Mucosa of stomach (tissue), 1 donor: ENCODE measurements at regions not wholly inside any gene's neighbourhood (a gene's known extent, or its start where the extent isn't known, plus 50 kb on each side); places are given as distances from the start of the nearest gene placed in this dataset.

ENCODE experiments used
- H3K27me3 ChIP-seq: one replicate; pipeline ENCODE4 v1.7.0; 2013; ENCODE audit warnings: mild to moderate bottlenecking, low read length; ENCODE audit not compliant: control insufficient read depth, insufficient read depth
- H3K36me3 ChIP-seq: one replicate; pipeline ENCODE4 v1.7.0; 2013; ENCODE audit warnings: low read length; ENCODE audit not compliant: control insufficient read depth, insufficient read depth
- H3K4me1 ChIP-seq: one replicate; pipeline ENCODE4 v1.7.0; 2013; ENCODE audit warnings: mild to moderate bottlenecking, low read length; ENCODE audit not compliant: control insufficient read depth, insufficient read depth
- H3K4me3 ChIP-seq: one replicate; pipeline ENCODE4 v1.7.0; 2013; ENCODE audit warnings: low read length
- H3K9ac ChIP-seq: one replicate; pipeline ENCODE4 v1.7.0; 2013; ENCODE audit warnings: mild to moderate bottlenecking, low read length, moderate library complexity
- H3K9me3 ChIP-seq: one replicate; pipeline ENCODE4 v1.7.0; 2013; ENCODE audit warnings: mild to moderate bottlenecking, low read length, moderate library complexity; ENCODE audit not compliant: control insufficient read depth
- donor health status: Pancreatic carcinoma.

DNA sequence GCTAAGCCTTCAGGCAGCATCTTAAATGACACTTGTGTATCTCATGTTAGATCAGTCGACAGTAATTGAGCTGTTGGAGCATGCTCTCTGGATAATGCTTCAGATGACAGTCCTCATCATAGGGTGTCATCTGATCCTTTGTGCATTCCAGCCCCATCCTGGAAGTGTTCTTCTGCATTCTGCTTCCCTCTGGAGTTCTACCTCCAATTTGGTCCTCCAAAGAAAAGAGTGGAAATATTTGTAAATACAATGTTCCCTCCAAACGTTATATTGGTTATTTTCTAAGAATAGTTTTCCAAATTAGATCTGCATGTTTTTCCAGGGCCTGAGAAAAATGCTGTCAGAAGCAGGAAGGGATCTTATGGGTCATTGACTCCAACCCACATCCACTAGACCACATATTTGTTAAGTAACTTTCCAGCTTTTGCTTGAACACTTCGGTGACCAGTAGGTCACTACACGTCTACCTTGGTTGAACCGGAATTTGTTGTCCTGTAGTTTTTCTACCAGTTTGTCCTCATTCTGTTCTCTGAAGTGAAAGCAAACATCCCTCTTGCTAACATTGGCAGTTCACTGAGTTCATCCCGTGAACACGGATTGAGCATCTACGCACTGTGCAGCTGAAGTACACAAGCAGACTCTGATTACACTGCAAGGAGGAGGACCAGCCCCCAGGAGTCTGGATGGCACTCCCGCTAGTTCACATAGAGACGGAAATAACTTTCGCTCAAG lies 136.0 kb downstream of the TLR5 start:
- Histone ChIP-seq H3K9me3 (no peaks in the 10 kb centered on the region), H3K36me3 (peaks cover 9% of the 10 kb centered on the region), H3K4me3 (no peak overlapping the region), H3K27me3 (no peaks in the 10 kb centered on the region), H3K9ac (no peak overlapping the region), H3K4me1 (peaks cover 14% of the 10 kb centered on the region)

DNA sequence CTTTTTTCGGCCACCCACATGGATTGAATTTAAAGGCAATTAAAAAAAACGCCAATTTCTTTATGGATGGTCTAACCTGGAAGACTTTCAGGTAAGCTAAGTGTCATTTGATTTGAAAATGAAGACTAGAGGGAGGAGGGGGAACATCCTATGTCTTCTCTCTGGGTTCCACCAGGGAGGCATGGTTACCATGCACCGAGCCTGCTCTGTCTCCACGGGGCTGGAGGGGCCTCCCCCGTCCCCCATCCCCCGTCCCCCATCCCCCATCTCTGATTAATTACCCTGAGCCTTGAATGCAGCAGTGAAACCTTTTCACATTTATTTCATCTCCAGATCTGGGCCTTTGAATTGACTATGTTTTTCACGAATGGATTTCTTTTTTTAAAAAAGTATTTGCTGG lies 135.1 kb downstream of the TLR5 start:
- Histone ChIP-seq H3K4me3 (no peak overlapping the region), H3K9me3 (no peaks in the 10 kb centered on the region), H3K27me3 (no peaks in the 10 kb centered on the region), H3K4me1 (peaks cover 10% of the 10 kb centered on the region), H3K36me3 (peaks cover 2% of the 10 kb centered on the region), H3K9ac (no peak overlapping the region)

DNA sequence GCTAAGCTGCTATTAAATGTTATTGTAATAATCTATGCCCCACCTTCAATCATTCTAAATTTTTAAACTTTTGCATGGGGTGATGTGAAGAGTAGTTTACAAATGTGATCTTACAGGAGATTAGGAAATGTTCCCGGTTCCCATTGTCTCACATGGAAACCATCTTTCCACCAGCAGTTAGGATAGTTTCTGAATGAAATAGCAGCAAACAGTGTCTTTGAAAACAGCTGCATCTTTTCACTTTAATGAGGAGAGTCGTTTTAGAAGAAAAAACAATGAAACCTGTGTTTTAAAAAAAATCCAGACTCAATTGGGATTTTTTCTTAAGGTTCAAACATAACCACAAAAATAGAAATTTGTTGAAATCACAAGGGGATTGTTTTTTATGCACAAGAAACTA lies 134.2 kb downstream of the TLR5 start:
- Histone ChIP-seq H3K27me3 (no peaks in the 10 kb centered on the region), H3K9me3 (no peaks in the 10 kb centered on the region), H3K4me1 (peaks cover 10% of the 10 kb centered on the region), H3K36me3 (no peaks in the 10 kb centered on the region), H3K9ac (no peak overlapping the region), H3K4me3 (no peak overlapping the region)

DNA sequence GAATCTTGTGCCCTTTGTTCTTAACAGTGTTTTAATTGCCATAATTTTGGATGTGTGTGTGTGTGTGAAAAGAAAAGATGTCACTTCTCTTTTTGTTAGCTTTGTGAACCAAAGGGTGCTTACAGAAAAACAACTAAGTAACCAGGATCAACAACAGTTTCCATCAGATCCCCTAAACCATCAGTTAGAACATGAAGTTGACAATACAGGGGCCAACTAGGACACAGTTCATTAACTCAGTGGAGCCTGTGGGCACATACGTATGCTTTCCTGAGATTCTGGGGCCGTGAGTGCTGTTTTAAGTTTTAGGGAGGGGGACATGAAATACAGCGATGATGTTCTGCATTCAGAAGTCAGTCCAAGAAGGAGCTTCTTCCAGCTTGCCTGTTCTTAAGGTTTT lies 133.6 kb downstream of the TLR5 start:
- H3K4me3 ChIP-seq: no peak overlapping the region
- no peaks in the 10 kb centered on the region for H3K9me3 ChIP-seq
- H3K4me1 ChIP-seq: peaks cover 10% of the 10 kb centered on the region
- H3K36me3 ChIP-seq: no peaks in the 10 kb centered on the region
- H3K27me3 ChIP-seq: no peaks in the 10 kb centered on the region
- no peak overlapping the region for H3K9ac ChIP-seq

DNA sequence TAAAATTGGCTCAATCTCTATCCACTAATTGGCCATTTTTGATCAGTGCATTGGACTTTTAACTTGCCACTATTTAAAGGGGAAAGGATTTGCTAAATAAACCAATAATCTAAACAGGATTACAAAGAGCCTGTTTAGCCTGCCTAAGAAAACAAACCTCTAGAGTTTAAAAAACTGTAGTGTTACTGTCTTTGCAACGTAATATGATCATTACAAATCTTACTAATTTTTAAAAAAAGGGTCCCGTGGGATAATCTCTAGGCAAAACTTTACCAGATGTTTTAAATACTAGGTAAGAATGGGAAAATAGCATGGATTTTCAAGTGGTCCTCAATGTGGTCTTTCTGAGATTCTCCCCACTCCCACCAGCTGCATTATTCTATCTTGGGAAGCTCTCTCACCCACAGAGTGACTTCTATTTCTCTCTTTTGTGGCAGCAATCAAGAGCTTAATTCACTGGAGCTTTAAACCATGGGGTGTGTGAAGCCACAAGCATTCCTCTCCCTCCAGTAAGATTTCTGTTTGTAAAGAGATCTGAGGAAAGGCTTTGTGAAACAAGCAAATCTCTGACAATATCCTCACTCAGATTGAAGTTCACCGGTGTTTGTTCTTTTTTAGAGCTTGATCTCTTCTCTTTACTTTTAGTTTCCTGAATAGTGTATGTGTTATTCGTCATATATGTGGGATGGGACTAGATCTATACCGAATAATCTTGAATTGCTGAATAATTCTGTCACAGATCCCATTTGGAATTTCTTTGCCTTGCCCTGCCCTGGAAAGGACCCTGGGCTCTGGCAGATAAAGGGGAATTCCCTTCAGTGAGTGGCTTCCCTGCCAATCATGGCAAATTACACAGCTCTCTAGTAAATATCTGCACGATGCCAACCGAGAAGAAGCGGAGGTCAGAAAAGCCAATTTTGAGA lies 132.2 kb downstream of the TLR5 start:
- Histone ChIP-seq H3K4me1 (peaks cover 10% of the 10 kb centered on the region), H3K27me3 (no peaks in the 10 kb centered on the region), H3K36me3 (no peaks in the 10 kb centered on the region), H3K9ac (no peak overlapping the region), H3K9me3 (no peaks in the 10 kb centered on the region), H3K4me3 (no peak overlapping the region)

DNA sequence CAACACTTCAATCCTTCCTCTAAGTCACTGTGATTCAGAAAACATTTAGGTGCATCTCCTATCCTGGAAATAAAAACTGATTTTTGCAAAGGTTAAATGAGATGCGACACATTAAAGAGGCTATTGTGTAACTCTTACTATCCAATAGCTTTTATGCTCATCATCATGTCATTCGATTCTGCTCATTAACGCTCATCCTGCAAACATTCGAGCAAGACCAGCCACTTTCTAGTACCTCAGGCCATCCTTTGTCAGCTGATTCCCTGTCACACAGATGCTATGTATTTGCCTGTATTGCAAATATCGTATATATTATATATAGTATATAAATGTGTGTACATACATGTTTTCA lies 131.6 kb downstream of the TLR5 start:
- H3K4me3 ChIP-seq: no peak overlapping the region
- H3K4me1 ChIP-seq: peaks cover 10% of the 10 kb centered on the region
- no peaks in the 10 kb centered on the region for H3K9me3 ChIP-seq
- H3K36me3 ChIP-seq: no peaks in the 10 kb centered on the region
- no peak overlapping the region for H3K9ac ChIP-seq
- no peaks in the 10 kb centered on the region for H3K27me3 ChIP-seq

DNA sequence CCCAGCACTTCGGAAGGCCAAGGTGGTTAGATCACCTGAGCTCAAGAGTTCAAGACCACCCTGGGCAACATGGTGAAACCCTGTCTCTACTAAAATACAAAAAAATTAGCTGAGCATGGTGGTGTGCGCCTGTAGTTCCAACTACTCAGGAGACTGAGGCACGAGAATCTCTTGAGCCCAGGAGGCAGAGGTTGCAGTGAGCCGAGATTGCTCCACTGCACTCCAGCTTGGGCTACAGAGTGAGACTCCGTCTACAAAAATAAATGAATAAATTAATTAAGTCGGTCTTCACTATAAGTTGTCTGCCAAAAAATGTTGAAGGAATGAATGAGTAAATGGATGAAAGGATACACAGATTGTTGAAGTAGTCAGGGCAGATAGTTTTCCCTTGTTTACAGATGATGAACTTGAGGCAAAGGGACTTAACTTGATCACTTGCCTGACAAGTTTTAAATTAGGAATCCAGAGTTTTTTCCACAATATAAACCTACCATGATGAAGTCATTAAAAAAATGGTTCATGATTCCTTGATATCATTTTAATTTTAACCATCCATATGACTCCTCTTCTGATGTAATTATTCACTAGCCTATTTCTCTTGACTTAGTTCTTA lies 130.8 kb downstream of the TLR5 start:
- Histone ChIP-seq H3K9ac (no peak overlapping the region), H3K36me3 (no peaks in the 10 kb centered on the region), H3K4me1 (peaks cover 10% of the 10 kb centered on the region)

DNA sequence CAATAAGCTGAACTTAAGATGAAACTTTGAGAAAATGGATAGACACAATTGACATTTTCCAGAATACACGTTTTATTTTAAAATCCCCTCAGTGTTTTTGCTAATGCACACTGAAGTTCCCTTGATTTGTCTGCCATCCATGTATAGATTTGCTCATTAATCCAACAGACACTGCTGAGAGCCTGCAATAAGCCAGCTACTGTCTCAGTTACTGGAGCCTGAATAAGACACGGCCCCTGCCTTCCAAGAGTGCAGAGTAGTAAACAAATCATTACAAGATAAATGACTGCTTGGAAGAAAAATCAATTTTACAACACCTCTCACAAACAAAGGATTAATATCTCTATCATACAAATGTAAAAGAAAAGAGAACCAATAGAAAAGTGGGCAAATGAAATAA lies 130.1 kb downstream of the TLR5 start:
- H3K27me3 ChIP-seq: no peaks in the 10 kb centered on the region
- no peak overlapping the region for H3K9ac ChIP-seq
- peaks cover 10% of the 10 kb centered on the region for H3K4me1 ChIP-seq
- H3K4me3 ChIP-seq: no peak overlapping the region
- H3K36me3 ChIP-seq: no peaks in the 10 kb centered on the region
- no peaks in the 10 kb centered on the region for H3K9me3 ChIP-seq

More for the DNA sequence above, 130.8 kb downstream of the TLR5 start:
- Histone ChIP-seq H3K4me3 (no peak overlapping the region), H3K9me3 (no peaks in the 10 kb centered on the region), H3K27me3 (no peaks in the 10 kb centered on the region)

DNA sequence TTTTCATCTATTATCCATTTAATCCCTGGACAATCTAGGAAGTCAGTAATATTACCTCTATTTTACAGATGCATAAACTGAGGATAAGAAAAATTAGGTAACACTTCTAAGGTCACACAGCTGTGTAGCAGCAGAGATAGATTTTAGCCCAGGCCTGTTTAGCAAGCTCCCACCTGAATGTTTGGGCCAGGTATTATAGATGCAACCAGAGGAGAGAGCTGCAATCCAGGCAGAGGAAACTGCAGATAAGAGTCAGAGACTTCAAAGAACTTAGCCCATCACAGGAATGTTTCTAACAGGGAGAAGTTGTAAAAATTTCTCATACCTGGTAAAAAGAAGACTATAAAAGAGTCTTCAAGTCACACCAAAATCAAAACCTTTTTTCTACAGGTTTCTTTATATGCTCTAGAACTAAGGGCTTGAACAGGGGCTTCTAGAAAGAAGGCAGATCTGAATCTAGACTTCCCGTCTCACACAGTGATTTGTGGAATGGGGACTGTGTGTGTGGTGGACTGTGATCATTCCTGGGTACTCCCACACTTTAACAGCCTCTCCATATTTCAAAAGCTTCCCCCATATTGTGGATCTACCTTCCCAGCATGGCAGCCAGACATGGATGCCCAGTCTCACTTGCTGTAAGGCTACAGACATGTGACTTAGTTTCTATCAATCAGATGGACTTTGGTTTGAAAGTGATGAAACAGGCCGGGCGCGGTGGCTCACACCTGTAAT lies 128.7 kb downstream of the TLR5 start:
- peaks cover 10% of the 10 kb centered on the region for H3K4me1 ChIP-seq
- no peaks in the 10 kb centered on the region for H3K9me3 ChIP-seq
- no peaks in the 10 kb centered on the region for H3K36me3 ChIP-seq
- H3K27me3 ChIP-seq: no peaks in the 10 kb centered on the region
- no peak overlapping the region for H3K4me3 ChIP-seq
- H3K9ac ChIP-seq: no peak overlapping the region

DNA sequence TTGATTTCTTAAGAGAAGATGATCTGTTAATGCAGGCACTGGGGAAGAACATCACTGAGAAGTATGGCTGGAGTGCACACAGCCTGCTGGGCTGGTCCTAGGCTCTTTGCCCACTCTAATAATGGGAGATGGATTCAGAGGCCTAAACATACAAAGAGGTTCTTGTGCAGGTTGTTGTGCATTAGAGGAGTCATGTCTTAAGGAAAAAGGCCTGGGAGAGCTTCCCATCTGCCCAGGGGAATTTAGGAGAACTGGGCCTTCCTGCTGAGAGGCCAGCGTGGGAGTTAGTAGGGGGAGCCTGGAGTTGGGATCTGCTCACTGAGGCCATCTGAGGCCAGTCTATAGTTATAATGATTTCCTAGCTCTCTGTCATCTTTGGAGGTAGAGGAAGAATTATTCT lies 126.7 kb downstream of the TLR5 start:
- Histone ChIP-seq H3K36me3 (no peaks in the 10 kb centered on the region), H3K9me3 (no peaks in the 10 kb centered on the region), H3K27me3 (no peaks in the 10 kb centered on the region), H3K9ac (no peak overlapping the region), H3K4me3 (no peak overlapping the region), H3K4me1 (peaks cover 2% of the 10 kb centered on the region)

DNA sequence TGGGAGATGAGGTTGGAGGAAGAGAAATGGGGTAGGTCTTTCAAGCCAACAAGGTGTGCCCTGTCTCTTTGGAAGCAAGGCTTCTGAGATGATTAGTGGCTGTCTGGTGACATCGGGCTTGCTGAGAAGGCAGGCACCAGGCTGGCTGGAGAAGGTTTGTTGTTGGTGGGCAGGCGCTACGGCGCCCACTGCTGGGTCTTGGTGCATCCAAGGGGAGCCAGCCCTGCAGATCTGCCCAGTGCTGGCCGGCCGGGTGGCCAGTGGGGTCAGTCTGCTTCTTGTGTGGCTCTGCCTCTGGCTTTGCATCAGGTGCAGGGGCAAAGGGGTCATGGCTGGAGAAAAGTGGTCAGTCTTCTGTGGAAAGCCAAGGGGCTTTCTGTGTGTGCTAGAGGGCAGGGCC lies 126.2 kb downstream of the TLR5 start:
- Histone ChIP-seq H3K9me3 (no peaks in the 10 kb centered on the region), H3K4me3 (no peak overlapping the region), H3K9ac (no peak overlapping the region), H3K36me3 (no peaks in the 10 kb centered on the region), H3K4me1 (no peaks in the 10 kb centered on the region), H3K27me3 (no peaks in the 10 kb centered on the region)
